NCI-H2029 (cell line): ENCODE measurements at regions not wholly inside any gene's neighbourhood (a gene's known extent, or its start where the extent isn't known, plus 50 kb on each side); places are given as distances from the start of the nearest gene placed in this dataset.
A peak's percentile ranks its signal among the peaks of the same experiment; 100 is the strongest.
"Not testable (repeated sequence)": the region's sequence is repeated elsewhere in the genome, so short reads cannot be mapped to it uniquely, and the experiment has no call there.

Source experiments
- DNase-seq: peaks from one replicate; lab custom pipeline; 2025; lab: John Stamatoyannopoulos, UW

- DNase-seq, result no peak
Observed at GRCh38 chr2:136323935-136324334, 206.0 kb upstream of the CXCR4 start.

- no peak for DNase-seq
Observed at GRCh38 chr2:136323195-136323594, 205.2 kb upstream of the CXCR4 start.

GRCh38 chr2:136322428-136322827 lies 204.5 kb upstream of the CXCR4 start:
- DNase-seq, result no peak

GRCh38 chr2:136319651-136320050 lies 201.7 kb upstream of the CXCR4 start:
- DNase-seq, result no peak

DNA sequence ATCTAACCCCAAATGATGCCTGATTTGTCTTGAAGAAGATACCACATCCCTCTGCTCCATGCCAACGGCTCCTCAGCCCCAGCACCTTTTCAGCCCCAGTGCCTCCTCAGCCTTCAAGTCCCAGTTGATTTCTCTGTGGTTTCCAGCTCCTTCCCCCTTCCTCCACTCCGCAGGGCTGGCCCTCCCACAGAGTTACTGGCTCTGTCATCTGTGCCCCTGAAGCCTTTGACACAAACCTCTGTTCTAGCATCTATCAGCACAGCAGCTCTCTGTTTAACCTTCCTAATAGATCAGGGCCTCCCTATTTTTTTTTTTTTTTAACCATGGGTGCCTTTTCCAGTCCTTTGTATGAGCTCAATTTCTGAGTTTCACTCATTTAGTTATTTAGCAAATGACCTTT lies 201.3 kb upstream of the CXCR4 start:
- DNase-seq, result no peak

GRCh38 chr2:136314240-136314639 lies 196.3 kb upstream of the CXCR4 start:
- DNase-seq, result no peak

GRCh38 chr2:136312568-136312967 lies 194.6 kb upstream of the CXCR4 start:
- DNase-seq, result not testable (repeated sequence)

DNA sequence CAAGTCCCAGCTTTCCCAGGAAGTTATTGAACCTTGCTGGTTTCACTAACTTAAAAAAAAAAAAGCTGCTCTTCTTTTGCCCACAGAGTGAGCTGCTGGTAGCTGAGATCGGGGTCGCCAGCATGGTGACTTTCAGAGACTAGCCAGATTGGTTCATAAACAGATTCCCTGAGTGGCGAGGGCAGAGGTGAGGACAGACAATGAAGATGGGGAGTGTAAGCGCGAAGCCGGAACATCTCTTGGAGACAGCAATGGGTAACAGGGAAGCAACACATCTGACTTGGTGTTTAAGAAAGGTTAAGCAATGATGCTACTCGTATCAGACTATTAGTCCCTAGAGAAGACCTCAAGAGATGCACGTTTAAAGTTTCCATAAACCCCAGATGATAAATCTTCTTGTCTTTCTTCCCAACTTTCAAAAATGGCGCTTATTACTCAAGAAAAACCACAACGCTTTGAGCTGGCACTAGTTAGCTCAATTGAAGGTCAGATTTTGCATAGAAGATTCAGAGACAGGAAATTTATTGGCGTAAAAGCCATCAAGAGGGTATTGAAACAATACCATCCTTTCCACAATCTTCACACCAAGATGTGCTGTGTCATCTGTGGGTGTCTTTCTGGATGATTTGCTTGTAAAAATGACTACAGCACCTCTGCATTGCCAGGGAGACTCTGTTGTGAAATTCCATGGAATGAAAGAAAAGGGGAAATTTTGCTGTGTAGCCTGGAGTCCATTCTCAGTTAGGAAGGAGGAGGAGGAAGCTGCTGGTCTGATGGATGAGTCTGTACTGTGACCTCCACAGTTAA lies 193.1 kb upstream of the CXCR4 start:
- no peak for DNase-seq

DNA sequence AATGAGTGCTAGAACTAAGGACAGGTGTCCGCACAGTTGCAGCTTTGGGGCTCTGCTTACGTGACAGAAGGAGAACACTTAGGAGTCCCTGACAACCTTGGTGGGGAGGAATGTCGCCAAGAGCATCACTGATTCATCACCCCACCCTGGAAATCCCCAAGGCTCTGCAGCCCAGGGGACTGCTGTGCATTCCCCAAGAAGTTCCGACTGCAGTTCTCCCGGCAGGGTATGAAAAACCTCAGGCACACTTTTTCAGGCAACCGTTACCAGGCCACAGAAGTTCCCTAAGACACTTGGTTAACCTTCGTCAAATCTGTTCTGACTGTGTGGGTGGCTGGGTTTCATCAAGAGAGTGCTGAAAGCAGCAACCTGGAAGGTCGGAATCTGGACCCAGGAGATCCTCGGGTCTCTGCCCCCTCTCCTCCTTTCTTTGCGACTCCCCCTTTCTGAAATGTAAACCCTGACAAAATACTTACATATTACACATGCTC lies 192.1 kb upstream of the CXCR4 start:
- DNase-seq, result no peak

GRCh38 chr2:136308611-136309010 lies 190.7 kb upstream of the CXCR4 start:
- DNase-seq, result peak; percentile 13

DNA sequence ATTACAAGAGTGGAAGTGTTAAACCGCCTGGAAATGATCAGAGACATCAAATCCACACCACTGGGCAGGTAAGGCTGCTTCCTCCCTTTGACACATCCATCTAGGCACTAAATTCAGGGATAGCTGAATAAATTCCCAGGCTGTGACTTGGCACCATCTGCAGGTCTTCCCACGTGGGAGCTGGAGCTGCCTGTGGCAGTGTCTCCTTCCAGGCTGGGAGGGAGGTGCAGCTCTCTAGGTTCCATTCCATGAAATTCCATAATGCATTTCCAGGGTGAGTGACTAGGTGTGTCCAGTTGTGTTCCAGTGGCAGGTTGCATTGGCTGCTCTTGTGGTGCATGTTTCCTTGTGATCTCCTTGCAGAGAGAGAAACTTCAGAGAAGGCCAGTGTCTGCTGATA lies 188.9 kb upstream of the CXCR4 start:
- DNase-seq, result no peak

DNA sequence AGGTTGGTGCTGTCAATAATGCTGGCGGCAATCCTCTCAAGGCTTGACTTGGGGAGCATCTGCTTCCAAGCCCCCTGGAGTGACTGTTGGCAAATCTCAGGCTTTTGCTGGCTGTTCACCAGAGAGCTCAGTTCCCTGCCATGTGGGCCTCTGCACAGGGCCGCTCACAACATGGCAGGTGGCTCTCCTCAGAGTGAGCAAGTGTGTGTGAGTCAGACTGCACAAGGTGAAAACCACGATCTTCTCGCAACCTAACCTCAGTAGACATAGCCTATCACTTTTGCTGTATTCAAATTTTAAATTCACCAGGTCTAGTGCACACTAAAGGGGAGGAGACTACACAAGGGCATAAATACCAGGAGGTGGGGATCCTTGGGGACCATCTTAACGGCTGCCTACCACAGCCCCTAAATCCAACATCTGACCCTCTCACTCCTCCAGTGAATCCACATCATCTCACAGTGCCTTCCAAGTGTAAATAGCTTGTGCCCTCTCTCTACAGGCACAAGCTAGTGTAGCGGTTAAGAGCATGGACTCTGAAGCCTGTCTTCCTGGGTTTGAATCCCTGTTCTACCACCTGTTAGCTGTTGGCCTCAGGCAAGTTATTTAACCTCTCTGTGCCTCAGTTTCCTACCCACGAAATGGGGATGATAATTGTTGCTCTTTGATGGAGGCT lies 187.7 kb upstream of the CXCR4 start:
- no peak for DNase-seq

GRCh38 chr2:136301006-136301405 lies 183.1 kb upstream of the CXCR4 start:
- no peak for DNase-seq

DNA sequence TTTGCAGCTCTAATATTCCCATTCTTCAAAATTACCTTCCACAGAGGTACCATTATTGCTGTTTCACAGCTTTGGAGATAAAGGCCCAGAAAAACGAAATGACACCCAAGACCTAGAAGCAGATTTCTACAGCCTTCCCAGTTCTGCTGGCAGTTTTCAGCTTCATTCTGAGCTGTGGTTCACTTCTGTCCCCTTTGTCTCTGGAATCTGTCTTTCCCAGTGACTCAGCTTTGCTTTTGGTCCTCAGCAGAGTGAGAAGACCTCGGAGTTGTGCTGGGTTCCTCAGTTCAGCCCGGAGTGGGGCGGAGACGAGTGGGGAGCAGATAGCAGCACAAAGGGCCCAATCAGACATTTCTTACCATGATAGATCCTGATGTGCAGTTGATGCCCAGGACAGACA lies 180.7 kb upstream of the CXCR4 start:
- DNase-seq, result no peak

DNA sequence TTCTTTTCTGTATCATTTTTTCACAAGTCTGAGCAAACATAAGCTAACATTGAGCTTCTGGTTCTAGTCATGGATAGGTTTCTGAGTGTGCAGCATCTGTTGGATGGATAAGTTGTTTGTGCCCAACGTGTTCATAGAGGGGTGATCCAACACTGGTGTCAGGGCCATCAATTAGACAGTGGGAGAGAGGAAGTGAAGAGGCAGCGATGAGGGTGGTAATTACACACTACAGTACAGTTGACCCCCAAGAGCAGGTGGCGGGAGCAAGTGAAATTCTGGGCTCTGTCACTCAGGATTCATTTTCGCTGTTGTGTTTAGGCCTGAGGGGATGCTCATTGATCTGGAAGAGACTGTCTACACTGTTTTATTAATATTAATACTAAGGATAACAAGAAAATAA lies 180.0 kb upstream of the CXCR4 start:
- DNase-seq, result no peak

DNA sequence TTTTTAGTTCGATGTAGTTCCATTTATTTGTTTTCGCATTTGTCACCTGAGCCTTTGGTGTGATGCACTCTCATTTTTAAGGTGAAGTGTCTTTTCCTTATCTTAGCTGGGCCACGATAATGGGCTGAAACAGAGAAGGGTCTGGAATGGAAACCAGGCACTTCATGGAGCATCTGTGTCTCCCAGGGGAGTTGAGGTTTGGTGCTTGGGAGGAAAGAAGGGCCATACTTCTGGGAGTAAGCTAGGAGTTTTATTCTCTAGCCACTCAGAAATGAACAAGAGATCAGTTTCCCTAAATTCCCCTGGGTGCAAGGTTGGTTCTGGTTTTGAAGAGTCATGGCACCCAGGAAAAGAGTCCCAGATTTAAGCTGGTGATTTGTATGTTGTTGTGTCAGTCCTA lies 179.4 kb upstream of the CXCR4 start:
- no peak for DNase-seq

DNA sequence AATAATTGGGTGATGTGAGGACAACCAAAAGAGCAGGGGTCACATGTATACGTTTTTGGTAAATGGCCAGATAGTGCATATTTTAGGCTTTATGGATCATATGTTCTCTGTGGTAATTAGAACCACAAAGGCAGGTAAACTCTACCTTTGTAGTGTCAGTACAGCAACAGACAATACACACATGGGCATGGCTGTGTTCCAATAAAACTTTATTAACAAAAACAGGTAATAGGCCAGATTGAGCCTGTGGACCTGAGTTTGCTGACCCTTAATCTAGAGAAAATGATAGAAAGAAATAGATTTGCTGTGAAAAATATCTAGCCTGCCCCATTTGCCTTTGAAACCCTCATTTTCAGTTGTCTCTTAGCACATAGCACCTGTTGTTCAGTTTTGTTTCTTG lies 177.2 kb upstream of the CXCR4 start:
- DNase-seq, result no peak

DNA sequence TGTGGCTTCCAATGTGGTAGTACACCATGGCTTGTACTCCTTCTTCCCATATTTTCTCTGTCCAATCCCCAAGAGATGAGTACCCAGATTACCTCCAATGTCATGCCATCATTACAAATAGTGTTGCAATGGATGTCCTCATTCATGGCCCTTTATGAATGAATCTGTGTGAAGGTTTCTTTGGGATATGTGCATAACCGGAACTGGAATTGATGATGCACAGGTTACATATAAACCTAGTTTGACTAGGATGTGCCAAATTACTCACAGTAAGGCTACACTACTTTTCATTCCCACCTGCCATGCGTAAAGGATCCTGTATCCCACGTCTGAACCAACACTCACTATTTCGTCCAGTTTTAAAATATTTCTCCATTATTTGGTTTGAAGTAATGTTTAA lies 173.9 kb upstream of the CXCR4 start:
- no peak for DNase-seq

- no peak for DNase-seq
Observed at GRCh38 chr2:136290326-136290725, 172.4 kb upstream of the CXCR4 start.

- no peak for DNase-seq
Observed at GRCh38 chr2:136288249-136288648, 170.3 kb upstream of the CXCR4 start.

- no peak for DNase-seq
Observed at GRCh38 chr2:136286423-136286822, 168.5 kb upstream of the CXCR4 start.

DNA sequence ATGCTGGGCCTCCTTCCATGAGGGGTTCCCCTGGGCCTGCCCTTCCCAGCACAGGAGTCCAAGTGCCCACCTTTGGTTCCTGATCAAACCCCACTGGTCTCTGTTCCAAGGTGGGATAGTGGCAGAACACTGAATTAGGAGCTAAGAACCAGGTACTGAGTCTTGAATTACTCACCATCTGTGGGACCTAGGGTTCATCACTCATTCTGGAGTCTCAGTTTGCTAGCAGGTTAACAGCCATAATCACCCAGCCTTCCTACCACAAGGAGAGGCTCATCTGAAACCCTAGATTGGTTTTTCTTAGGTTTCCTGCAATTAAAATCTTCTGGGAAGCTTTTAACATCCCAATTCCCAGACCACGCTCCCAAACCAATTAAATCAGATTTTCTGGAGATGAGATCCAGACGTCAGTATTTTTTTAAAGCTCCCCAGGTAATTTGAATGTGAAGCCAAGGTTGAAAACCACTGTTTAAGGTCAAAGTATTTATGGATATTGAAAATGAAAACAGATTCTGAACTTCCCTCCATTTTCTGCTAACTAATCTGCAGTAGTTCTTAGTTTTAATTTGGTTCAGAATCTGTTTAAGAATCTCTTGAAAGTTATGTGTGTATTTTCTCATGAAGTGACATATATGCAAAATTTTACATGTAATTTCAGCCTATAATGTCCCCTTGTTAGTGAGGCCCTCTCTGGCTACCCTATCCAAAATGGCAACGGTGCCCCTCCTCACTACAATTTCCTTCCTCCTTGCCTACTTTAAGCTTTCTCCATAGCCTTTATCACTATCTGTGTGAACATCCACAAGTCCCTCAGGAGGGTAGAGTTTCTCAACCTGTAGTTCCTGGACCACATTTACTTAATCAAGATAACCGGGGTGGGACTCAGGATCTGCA lies 166.5 kb upstream of the CXCR4 start:
- DNase-seq, result no peak

DNA sequence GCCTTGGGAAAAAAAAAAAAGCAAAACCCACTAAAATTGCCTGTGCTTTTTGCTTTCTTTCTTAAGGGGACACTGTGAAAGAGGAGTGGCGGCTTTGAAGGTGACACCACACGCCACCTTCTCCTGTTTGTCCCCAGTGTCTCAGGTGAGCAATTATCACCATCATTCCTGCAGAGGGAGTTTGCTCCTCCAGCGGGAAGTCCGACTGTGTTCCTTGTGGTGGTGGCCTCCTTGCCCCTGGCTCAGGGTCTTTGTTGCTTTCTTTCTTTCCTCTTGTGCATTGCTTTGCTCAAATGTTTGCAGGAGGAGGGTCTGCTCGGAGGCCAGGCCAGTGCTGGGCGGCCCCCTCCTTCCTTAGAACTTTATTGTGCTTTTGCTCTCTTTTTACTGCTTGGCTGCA lies 164.3 kb upstream of the CXCR4 start:
- DNase-seq, result no peak
